ENCODE measurements at regions not wholly inside any gene's neighbourhood (a gene's known extent, or its start where the extent isn't known, plus 50 kb on each side); places are given as distances from the start of the nearest gene placed in this dataset.
"Not testable (repeated sequence)": the region's sequence is repeated elsewhere in the genome, so short reads cannot be mapped to it uniquely, and the experiment has no call there.

GRCh38 chr3:102688556-102688930, 253.7 kb downstream of the ZPLD1 start:
- no peak for DNase-seq

GRCh38 chr3:102691507-102691906, 256.7 kb downstream of the ZPLD1 start:
- DNase-seq: no peak

- no peak for DNase-seq
These were observed 264.4 kb downstream of the ZPLD1 start for GRCh38 chr3:102699104-102699818.

- no peak for DNase-seq
These were observed 265.0 kb downstream of the ZPLD1 start for GRCh38 chr3:102699819-102700140.

- DNase-seq: no peak
These were observed 278.1 kb downstream of the ZPLD1 start for GRCh38 chr3:102712896-102713295.

- no peak for DNase-seq
These were observed 279.8 kb downstream of the ZPLD1 start for GRCh38 chr3:102714567-102714966.

- DNase-seq: no peak
These were observed 280.3 kb downstream of the ZPLD1 start for GRCh38 chr3:102715030-102715697.

- DNase-seq: no peak
These were observed 283.8 kb downstream of the ZPLD1 start for GRCh38 chr3:102718651-102719050.

- no peak for DNase-seq
These were observed 287.5 kb downstream of the ZPLD1 start for GRCh38 chr3:102722317-102722716.

- no peak for DNase-seq
These were observed 292.5 kb downstream of the ZPLD1 start for GRCh38 chr3:102727340-102727739.

- not testable (repeated sequence) for DNase-seq
These were observed 297.8 kb downstream of the ZPLD1 start for GRCh38 chr3:102732581-102732980.

- no peak for DNase-seq
These were observed 299.2 kb downstream of the ZPLD1 start for GRCh38 chr3:102733791-102734563.

GRCh38 chr3:102735311-102735710, 300.5 kb downstream of the ZPLD1 start:
- no peak for DNase-seq

GRCh38 chr3:102736288-102736974, 301.6 kb downstream of the ZPLD1 start:
- no peak for DNase-seq

- DNase-seq: no peak
These were observed 302.1 kb downstream of the ZPLD1 start for GRCh38 chr3:102736975-102737304.

GRCh38 chr3:102737353-102737752, 302.5 kb downstream of the ZPLD1 start:
- no peak for DNase-seq

GRCh38 chr3:102741105-102741504, 306.3 kb downstream of the ZPLD1 start:
- DNase-seq: no peak

GRCh38 chr3:102741694-102742093, 306.9 kb downstream of the ZPLD1 start:
- no peak for DNase-seq

GRCh38 chr3:102745881-102746280, 311.1 kb downstream of the ZPLD1 start:
- DNase-seq: no peak

GRCh38 chr3:102747611-102748010, 312.8 kb downstream of the ZPLD1 start:
- DNase-seq: no peak

GRCh38 chr3:102748646-102749045, 313.8 kb downstream of the ZPLD1 start:
- no peak for DNase-seq

GRCh38 chr3:102750322-102750721, 315.5 kb downstream of the ZPLD1 start:
- no peak for DNase-seq

GRCh38 chr3:102753901-102754300, 319.1 kb downstream of the ZPLD1 start:
- no peak for DNase-seq

GRCh38 chr3:102756706-102757105, 321.9 kb downstream of the ZPLD1 start:
- no peak for DNase-seq

Measured in amniotic stem cell (primary cell).